A549 (cell line): ENCODE measurements at regions not wholly inside any gene's neighbourhood (a gene's known extent, or its start where the extent isn't known, plus 50 kb on each side); places are given as distances from the start of the nearest gene placed in this dataset.

Experiments used
- MYC ChIP-seq: IDR thresholded peaks from 2 replicates; pipeline ENCODE4 v1.6.1; 2012; ENCODE audit warnings: mild to moderate bottlenecking, inconsistent platforms, low read length, improper control_type of control experiment, borderline replicate concordance
- POLR2A ChIP-seq: IDR thresholded peaks from 2 replicates; pipeline ENCODE4 v1.6.1; 2012; ENCODE audit warnings: mild to moderate bottlenecking, low read length
- RARB ChIP-seq: fragments of 250-450 bp; sonication (Bioruptor Pico); IDR thresholded peaks from 2 replicates; pipeline ENCODE4 v1.8.0; 2021; ENCODE audit warnings: mild to moderate bottlenecking, moderate library complexity
- RCOR1 ChIP-seq: fragments of 150-350 bp; IDR thresholded peaks from 2 replicates; pipeline ENCODE4 v1.6.1; 2014; ENCODE audit warnings: antibody characterized with exemption, low read length, low read depth
- TF ChIP-seq, protein P1 (sequence below): fragments of >200 bp; sonication (Bioruptor Twin); formaldehyde crosslinking; IDR thresholded peaks from 3 replicates; pipeline ENCODE4 v1.5.1; 2016

DNA sequence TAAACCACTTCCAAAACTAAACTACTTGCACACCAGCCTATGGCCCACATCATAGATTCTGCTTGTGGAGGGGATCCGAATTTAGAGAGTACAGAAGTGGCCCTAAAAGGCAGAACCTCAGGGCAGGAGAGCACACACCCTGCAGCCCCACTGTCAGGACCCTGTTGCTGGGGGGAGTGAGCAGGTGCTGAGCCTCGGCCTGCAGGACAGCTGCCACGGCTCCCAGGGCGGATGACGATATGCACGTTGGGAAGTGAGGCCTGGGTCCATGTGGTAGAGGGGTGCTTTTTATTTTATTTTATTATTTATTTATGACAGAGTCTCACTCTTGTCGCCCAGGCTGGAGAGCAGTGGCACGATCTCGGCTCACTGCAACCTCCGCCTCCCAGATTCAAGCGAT is 73.5 kb downstream of the TNFAIP2 start:
- TF ChIP-seq, protein P1, sequence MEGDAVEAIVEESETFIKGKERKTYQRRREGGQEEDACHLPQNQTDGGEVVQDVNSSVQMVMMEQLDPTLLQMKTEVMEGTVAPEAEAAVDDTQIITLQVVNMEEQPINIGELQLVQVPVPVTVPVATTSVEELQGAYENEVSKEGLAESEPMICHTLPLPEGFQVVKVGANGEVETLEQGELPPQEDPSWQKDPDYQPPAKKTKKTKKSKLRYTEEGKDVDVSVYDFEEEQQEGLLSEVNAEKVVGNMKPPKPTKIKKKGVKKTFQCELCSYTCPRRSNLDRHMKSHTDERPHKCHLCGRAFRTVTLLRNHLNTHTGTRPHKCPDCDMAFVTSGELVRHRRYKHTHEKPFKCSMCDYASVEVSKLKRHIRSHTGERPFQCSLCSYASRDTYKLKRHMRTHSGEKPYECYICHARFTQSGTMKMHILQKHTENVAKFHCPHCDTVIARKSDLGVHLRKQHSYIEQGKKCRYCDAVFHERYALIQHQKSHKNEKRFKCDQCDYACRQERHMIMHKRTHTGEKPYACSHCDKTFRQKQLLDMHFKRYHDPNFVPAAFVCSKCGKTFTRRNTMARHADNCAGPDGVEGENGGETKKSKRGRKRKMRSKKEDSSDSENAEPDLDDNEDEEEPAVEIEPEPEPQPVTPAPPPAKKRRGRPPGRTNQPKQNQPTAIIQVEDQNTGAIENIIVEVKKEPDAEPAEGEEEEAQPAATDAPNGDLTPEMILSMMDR, result no peak
- TF ChIP-seq RCOR1 (no peak), MYC (no peak), POLR2A (no peak), RARB (CRISPR knock-in tag) (no peak)
